Esophagus squamous epithelium (tissue), 5 donors: ENCODE measurements at regions not wholly inside any gene's neighbourhood (a gene's known extent, or its start where the extent isn't known, plus 50 kb on each side); places are given as distances from the start of the nearest gene placed in this dataset.

Experiments used
- DNase-seq: peaks from one replicate; lab custom pipeline; 2025; lab: John Stamatoyannopoulos, UW
- H3K27ac ChIP-seq, 4 donors: fragments of 200-600 bp; sonication (generic); one replicate each; pipeline ENCODE4 v1.5.1; 2016 to 2019; ENCODE audit warnings: mild to moderate bottlenecking in 1 of 4
- H3K27me3 ChIP-seq, 4 donors: fragments of 200-600 bp; sonication (generic); 1 replicate in 3 of 4; 2 replicates in 1 of 4; pipeline versions ENCODE4 v1.5.1 to v1.6.0; 2017 to 2021; ENCODE audit warnings: antibody characterized with exemption in 1 of 4
- H3K36me3 ChIP-seq, 3 donors: fragments of 200-600 bp; sonication (generic); one replicate each; pipeline ENCODE4 v1.5.1; 2016 to 2019
- H3K4me1 ChIP-seq, 3 donors: fragments of 200-600 bp; sonication (generic); one replicate each; pipeline ENCODE4 v1.5.1; 2017 to 2019
- H3K4me3 ChIP-seq, 4 donors: fragments of 200-600 bp; sonication (generic); 1 replicate in 3 of 4; 2 replicates in 1 of 4; pipeline ENCODE4 v1.5.1; 2016 to 2019; ENCODE audit warnings: mild to moderate bottlenecking in 2 of 4, moderate library complexity in 1 of 4
- H3K9me3 ChIP-seq, 3 donors: fragments of 200-600 bp; sonication (generic); one replicate each; pipeline ENCODE4 v1.5.1; 2016 to 2019
- CTCF ChIP-seq, 6 experiments: fragments of 450-650 bp in 4 of 6; fragments of 200-600 bp in 2 of 6; sonication (generic) in 2 of 6; IDR thresholded peaks; one replicate each; pipeline ENCODE4 v1.5.1; 2016 to 2019; ENCODE audit warnings: antibody characterized with exemption in 6 of 6, mild to moderate bottlenecking in 4 of 6, moderate library complexity in 4 of 6
- POLR2A ChIP-seq, 4 donors: fragments of 450-650 bp; IDR thresholded peaks; one replicate each; pipeline ENCODE4 v1.6.1; 2017; ENCODE audit warnings: antibody characterized with exemption in 4 of 4, mild to moderate bottlenecking in 4 of 4, moderate library complexity in 3 of 4
- WGBS, 2 donors: methylation state at CpG; one replicate each; pipeline ENCODE4 v1.1.5; 2018; 5-methylcytosine and 5-hydroxymethylcytosine counted together
- intact Hi-C: fragments of 100-400 bp; cut with DNase I; formaldehyde crosslinking; loops from one replicate; pipeline ENCODE4 v1.15.0; 2022
- donor health status: DM: yes; HTN: yes; CAD: no.

- Histone ChIP-seq H3K9me3 (no peaks in the 10 kb centered on the region), H3K27ac (no peak overlapping the region), H3K27me3 (no peaks in the 10 kb centered on the region), H3K4me3 (no peak overlapping the region), H3K36me3 (no peaks in the 10 kb centered on the region), H3K4me1 (no peaks in the 10 kb centered on the region)
- 73% methylated on average over 4 of the region's 4 CpGs for WGBS, 2 donors
- TF ChIP-seq POLR2A (IDR thresholded peaks at IDR 0.05) (no peak), CTCF (IDR thresholded peaks at IDR 0.05) (no peak)
- intact Hi-C loops, result no loop called here
- no peak for DNase-seq
Observed at GRCh38 chr7:34220506-34221185, 315.3 kb downstream of the BMPER start.

GRCh38 chr7:34222316-34222715 is 317.0 kb downstream of the BMPER start:
- Histone ChIP-seq H3K9me3 (no peaks in the 10 kb centered on the region), H3K27me3 (no peaks in the 10 kb centered on the region), H3K27ac (no peak overlapping the region), H3K4me3 (no peak overlapping the region), H3K4me1 (no peaks in the 10 kb centered on the region), H3K36me3 (no peaks in the 10 kb centered on the region)
- intact Hi-C loops, result no loop called here
- no peak for DNase-seq
- TF ChIP-seq CTCF (IDR thresholded peaks at IDR 0.05) (no peak), POLR2A (IDR thresholded peaks at IDR 0.05) (no peak)

GRCh38 chr7:34222722-34223121 is 317.4 kb downstream of the BMPER start:
- 40 to 50% methylated on average over 1 of the region's 1 CpG for WGBS, 2 donors
- no peaks in the 10 kb centered on the region for H3K9me3 ChIP-seq
- H3K4me1 ChIP-seq, result no peaks in the 10 kb centered on the region
- no peaks in the 10 kb centered on the region for H3K27me3 ChIP-seq
- DNase-seq, result no peak
- no peak overlapping the region for H3K4me3 ChIP-seq
- H3K36me3 ChIP-seq, result no peaks in the 10 kb centered on the region
- intact Hi-C loops, result no loop called here
- TF ChIP-seq CTCF (IDR thresholded peaks at IDR 0.05) (no peak), POLR2A (IDR thresholded peaks at IDR 0.05) (no peak)
- no peak overlapping the region for H3K27ac ChIP-seq

- no peak for DNase-seq
- Histone ChIP-seq H3K36me3 (no peaks in the 10 kb centered on the region), H3K27me3 (no peaks in the 10 kb centered on the region), H3K27ac (no peak overlapping the region), H3K4me3 (no peak overlapping the region), H3K9me3 (no peaks in the 10 kb centered on the region), H3K4me1 (no peaks in the 10 kb centered on the region)
- intact Hi-C loops, result no loop called here
- no peak for TF ChIP-seq POLR2A (IDR thresholded peaks at IDR 0.05)
- no peak for TF ChIP-seq CTCF (IDR thresholded peaks at IDR 0.05)
- 25 to 56% methylated on average over 1 of the region's 1 CpG for WGBS, 2 donors
Observed at GRCh38 chr7:34224281-34224680, 318.9 kb downstream of the BMPER start.

- Histone ChIP-seq H3K27ac (no peak overlapping the region), H3K4me3 (no peak overlapping the region), H3K36me3 (no peaks in the 10 kb centered on the region), H3K4me1 (no peaks in the 10 kb centered on the region), H3K9me3 (no peaks in the 10 kb centered on the region), H3K27me3 (no peaks in the 10 kb centered on the region)
- 58 to 60% methylated on average over 4 to 5 of the region's 5 CpGs for WGBS, 2 donors
- intact Hi-C loops, result no loop called here
- no peak for DNase-seq
- no peak for TF ChIP-seq CTCF (IDR thresholded peaks at IDR 0.05)
- TF ChIP-seq POLR2A (IDR thresholded peaks at IDR 0.05), result no peak
Observed at GRCh38 chr7:34225193-34225592, 319.9 kb downstream of the BMPER start.
